GM18909 (cell line): ENCODE measurements at regions not wholly inside any gene's neighbourhood (a gene's known extent, or its start where the extent isn't known, plus 50 kb on each side); places are given as distances from the start of the nearest gene placed in this dataset.

Experiments used
- ATAC-seq: cut with Tn5 transposase; IDR thresholded peaks from one replicate; pipeline ENCODE4 v1.9.1; 2021; ENCODE audit warnings: mild to moderate bottlenecking; ENCODE audit not compliant: unreplicated experiment, poor library complexity

DNA sequence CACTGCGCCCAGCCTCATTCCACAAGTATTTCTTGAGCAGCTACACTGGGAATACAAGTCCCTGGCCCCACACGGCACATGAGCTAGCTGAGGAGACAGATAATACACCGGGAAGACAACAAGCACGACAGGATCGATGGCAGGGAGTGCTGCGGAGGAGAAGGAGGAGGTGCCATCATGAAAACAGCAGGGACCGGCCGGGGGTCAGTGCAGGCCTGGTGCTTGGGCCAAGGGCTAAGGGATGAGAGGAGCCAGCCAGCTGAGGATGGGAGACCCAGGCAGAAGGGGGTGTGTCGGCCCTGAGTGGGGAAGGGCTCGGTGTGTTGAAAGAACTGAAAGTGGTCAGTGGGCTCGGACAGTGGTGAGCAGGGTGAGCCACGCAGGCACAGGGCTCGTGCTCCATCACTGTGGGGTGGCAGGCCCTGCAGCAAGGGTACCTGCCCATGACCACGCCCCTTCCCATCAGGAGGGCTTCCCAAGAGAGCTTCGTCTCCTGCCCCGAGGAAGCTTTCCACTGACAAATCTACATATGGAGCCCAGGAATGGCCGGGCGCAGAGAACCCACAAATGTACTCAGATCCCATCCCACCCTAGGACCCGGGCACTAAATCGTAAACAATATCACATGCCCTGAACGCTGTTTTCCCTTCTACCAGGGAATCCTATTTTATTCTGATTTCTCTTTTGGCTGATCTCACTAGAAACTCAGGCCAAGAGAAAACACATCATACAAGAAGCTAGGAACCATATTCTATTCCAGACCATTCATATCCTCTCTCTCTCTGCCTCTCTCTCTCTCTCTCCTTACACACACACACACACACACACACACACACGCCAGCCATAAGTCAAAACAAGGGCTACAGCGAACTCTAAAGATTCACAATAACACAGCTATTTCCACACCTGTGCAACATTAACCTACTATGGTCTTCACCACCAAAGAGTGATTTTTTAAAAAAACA is 50.7 kb upstream of the TNRC6C start:
- ATAC-seq, result no peak

DNA sequence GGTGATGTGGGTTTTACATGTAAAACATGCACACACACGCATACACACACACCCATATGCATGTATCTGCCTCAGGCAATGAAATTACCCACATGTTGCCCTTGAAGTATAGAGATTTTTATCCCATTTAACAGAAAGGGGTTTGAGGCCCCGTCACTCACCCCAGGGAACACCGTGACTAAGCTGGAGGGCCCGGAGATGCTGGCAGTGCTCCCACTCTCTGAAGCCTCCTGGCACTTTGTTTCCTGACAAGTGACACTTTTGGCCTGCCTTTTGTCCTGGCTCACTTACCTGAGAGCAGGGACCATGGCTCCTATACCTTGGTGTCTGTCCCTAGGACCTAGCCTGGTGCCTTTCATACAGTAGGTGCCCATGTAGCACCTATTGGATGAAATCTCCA is 50.0 kb upstream of the TNRC6C start:
- ATAC-seq, result no peak
